ENCODE measurements at regions not wholly inside any gene's neighbourhood (a gene's known extent, or its start where the extent isn't known, plus 50 kb on each side); places are given as distances from the start of the nearest gene placed in this dataset.

DNA sequence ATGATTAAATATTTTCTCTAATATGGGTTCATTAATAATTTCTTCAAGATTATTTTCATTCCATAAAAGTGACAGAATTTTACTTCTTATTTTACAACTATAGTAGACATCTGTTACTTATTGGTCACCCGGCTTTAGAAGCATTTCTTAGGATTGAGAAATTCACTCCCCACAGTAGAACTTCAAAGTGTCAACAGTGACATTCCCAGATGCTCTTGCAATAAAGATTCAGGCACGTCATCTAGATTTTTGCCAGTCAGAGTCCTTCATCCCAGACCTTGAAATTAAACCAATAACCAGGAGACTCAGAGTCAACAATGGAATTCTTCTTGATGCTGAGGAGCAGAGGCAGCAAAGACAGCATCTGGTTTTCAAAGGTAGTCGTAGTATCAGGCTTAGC lies 190.8 kb downstream of the VGLL3 start:
- TF ChIP-seq, protein P1, sequence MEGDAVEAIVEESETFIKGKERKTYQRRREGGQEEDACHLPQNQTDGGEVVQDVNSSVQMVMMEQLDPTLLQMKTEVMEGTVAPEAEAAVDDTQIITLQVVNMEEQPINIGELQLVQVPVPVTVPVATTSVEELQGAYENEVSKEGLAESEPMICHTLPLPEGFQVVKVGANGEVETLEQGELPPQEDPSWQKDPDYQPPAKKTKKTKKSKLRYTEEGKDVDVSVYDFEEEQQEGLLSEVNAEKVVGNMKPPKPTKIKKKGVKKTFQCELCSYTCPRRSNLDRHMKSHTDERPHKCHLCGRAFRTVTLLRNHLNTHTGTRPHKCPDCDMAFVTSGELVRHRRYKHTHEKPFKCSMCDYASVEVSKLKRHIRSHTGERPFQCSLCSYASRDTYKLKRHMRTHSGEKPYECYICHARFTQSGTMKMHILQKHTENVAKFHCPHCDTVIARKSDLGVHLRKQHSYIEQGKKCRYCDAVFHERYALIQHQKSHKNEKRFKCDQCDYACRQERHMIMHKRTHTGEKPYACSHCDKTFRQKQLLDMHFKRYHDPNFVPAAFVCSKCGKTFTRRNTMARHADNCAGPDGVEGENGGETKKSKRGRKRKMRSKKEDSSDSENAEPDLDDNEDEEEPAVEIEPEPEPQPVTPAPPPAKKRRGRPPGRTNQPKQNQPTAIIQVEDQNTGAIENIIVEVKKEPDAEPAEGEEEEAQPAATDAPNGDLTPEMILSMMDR (IDR thresholded peaks at IDR 0.05), result no peak
- TF ChIP-seq EZH2 (IDR thresholded peaks at IDR 0.05) (no peak), EZH2phosphoT487 (IDR thresholded peaks at IDR 0.05) (no peak)
